MM.1S (cell line): ENCODE measurements at regions not wholly inside any gene's neighbourhood (a gene's known extent, or its start where the extent isn't known, plus 50 kb on each side); places are given as distances from the start of the nearest gene placed in this dataset.

Source experiments
- CTCF ChIP-seq: fragments of 300-600 bp; sonication (generic); IDR thresholded peaks from 2 replicates; pipeline ENCODE4 v1.5.1; 2016; ENCODE audit warnings: antibody characterized with exemption, low read length, mixed read lengths
- EZH2 ChIP-seq: fragments of 300-600 bp; sonication (generic); optimal IDR thresholded peaks from 2 replicates; pipeline ENCODE3; 2017; ENCODE audit warnings: low read depth, mild to moderate bottlenecking, antibody characterized with exemption, low read length, mixed read lengths
- EZH2phosphoT487 ChIP-seq: fragments of 300-600 bp; sonication (generic); IDR thresholded peaks from 2 replicates; pipeline ENCODE4 v1.6.1; 2018; ENCODE audit warnings: antibody characterized with exemption, low read length

- TF ChIP-seq CTCF (no peak), EZH2phosphoT487 (no peak), EZH2 (no peak)
Measured at GRCh38 chr16:7113395-7113794, 219.2 kb upstream of the RBFOX1 start.
